Muscle layer of colon (tissue), 2 donors: ENCODE measurements at regions not wholly inside any gene's neighbourhood (a gene's known extent, or its start where the extent isn't known, plus 50 kb on each side); places are given as distances from the start of the nearest gene placed in this dataset.

Source experiments
- H3K27ac ChIP-seq: one replicate; pipeline ENCODE4 v1.7.0; 2013; ENCODE audit warnings: low read depth, mild to moderate bottlenecking, low read length, moderate library complexity
- H3K27me3 ChIP-seq, 2 donors: one replicate each; pipeline ENCODE4 v1.7.0; 2013; ENCODE audit warnings: low read length in 2 of 2, mild to moderate bottlenecking in 2 of 2; ENCODE audit not compliant: insufficient read depth in 2 of 2, control insufficient read depth in 1 of 2
- H3K36me3 ChIP-seq: one replicate; pipeline ENCODE4 v1.7.0; 2013; ENCODE audit warnings: mild to moderate bottlenecking, low read length; ENCODE audit not compliant: insufficient read depth
- H3K4me1 ChIP-seq: one replicate; pipeline ENCODE4 v1.7.0; 2013; ENCODE audit warnings: mild to moderate bottlenecking, low read length; ENCODE audit not compliant: insufficient read depth
- H3K4me3 ChIP-seq, 2 donors: one replicate each; pipeline ENCODE4 v1.7.0; 2013; ENCODE audit warnings: low read length in 2 of 2, low read depth in 1 of 2, mild to moderate bottlenecking in 1 of 2, moderate library complexity in 1 of 2
- H3K9ac ChIP-seq: one replicate; pipeline ENCODE4 v1.7.0; 2013; ENCODE audit warnings: low read length
- H3K9me3 ChIP-seq: one replicate; pipeline ENCODE4 v1.7.0; 2013; ENCODE audit warnings: mild to moderate bottlenecking, low read length
- donor health status: abdominal sarcoma.
- donor health status: Adenocarcinoma of cecum.

GRCh38 chr14:105864116-105864515 is 337.7 kb downstream of the TMEM121 start:
- Histone ChIP-seq H3K9me3 (no peaks in the 10 kb centered on the region), H3K9ac (no peak overlapping the region), H3K4me3 (no peak overlapping the region), H3K36me3 (no peaks in the 10 kb centered on the region), H3K27me3 (no peaks in the 10 kb centered on the region), H3K4me1 (no peaks in the 10 kb centered on the region), H3K27ac (no peak overlapping the region)

GRCh38 chr14:105864651-105865265 is 338.4 kb downstream of the TMEM121 start:
- Histone ChIP-seq H3K27ac (no peak overlapping the region), H3K36me3 (no peaks in the 10 kb centered on the region), H3K4me3 (no peak overlapping the region), H3K9me3 (no peaks in the 10 kb centered on the region), H3K9ac (no peak overlapping the region), H3K4me1 (no peaks in the 10 kb centered on the region), H3K27me3 (no peaks in the 10 kb centered on the region)

DNA sequence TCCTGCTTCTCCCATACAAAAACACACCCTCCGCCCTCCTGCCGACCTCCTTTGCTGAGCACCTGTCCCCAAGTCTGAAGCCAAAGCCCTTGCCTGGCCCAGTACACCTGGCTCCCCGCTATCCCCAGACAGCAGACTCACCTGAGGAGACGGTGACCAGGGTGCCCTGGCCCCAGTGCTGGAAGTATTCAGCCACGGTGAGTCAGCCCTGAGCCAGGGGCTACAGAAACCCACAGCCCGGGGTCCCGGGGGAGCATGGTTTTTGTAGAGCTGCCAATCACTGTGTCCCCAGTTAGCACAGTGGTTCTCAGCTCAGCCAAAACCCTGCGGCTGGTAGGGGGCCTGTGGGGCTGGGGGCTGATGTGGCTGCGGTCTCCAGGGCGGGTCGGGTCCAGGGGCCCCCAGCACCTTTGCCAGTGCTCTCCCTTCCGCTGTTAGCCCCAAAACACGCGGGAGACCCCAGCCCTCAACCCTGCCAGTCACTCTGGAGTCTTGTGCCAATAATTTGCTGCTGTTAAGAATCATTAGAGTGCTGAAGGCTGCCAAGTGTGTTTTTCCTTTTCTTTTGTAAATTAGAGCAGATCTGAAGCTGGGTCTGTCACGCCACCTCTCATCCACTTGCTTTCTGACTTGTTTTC is 339.0 kb downstream of the TMEM121 start:
- H3K9ac ChIP-seq: no peak overlapping the region
- H3K9me3 ChIP-seq: no peaks in the 10 kb centered on the region
- no peaks in the 10 kb centered on the region for H3K36me3 ChIP-seq
- no peak overlapping the region for H3K4me3 ChIP-seq
- H3K4me1 ChIP-seq: no peaks in the 10 kb centered on the region
- no peaks in the 10 kb centered on the region for H3K27me3 ChIP-seq
- no peak overlapping the region for H3K27ac ChIP-seq

- H3K9me3 ChIP-seq: no peaks in the 10 kb centered on the region
Measured at GRCh38 chr14:105865904-105866840, 339.8 kb downstream of the TMEM121 start.

DNA sequence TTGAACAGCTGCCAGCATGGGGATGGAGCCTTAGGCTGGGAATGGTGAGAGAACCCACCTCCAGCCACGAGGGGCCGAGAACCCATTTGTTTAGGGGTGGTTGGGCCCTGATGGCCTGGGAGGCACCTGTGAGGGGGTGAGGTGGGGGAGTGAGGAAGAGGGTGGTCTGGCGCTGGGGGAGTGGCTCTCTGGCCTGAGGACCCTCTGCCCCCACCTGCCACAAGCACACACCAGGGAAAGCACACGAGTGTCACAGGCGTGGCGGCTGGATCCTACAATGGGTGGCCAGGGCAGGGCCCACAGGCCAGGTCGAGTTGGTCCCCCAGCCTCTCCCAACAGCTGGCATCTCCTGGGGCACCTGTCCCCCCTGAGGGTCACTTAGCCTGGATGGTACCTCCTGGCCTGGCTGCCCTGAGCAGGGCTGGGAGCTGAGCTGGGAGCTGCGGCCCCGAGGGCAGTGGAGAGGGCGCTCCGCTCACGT is 340.5 kb downstream of the TMEM121 start:
- no peaks in the 10 kb centered on the region for H3K4me1 ChIP-seq
- H3K9ac ChIP-seq: no peak overlapping the region
- no peak overlapping the region for H3K27ac ChIP-seq
- H3K9me3 ChIP-seq: no peaks in the 10 kb centered on the region
- no peak overlapping the region for H3K4me3 ChIP-seq
- no peaks in the 10 kb centered on the region for H3K27me3 ChIP-seq
- H3K36me3 ChIP-seq: no peaks in the 10 kb centered on the region

More at GRCh38 chr14:105865904-105866840, 339.8 kb downstream of the TMEM121 start:
- H3K27me3 ChIP-seq: no peaks in the 10 kb centered on the region
- no peaks in the 10 kb centered on the region for H3K4me1 ChIP-seq
- no peak overlapping the region for H3K4me3 ChIP-seq
- H3K9ac ChIP-seq: no peak overlapping the region
- H3K36me3 ChIP-seq: no peaks in the 10 kb centered on the region
- no peak overlapping the region for H3K27ac ChIP-seq

DNA sequence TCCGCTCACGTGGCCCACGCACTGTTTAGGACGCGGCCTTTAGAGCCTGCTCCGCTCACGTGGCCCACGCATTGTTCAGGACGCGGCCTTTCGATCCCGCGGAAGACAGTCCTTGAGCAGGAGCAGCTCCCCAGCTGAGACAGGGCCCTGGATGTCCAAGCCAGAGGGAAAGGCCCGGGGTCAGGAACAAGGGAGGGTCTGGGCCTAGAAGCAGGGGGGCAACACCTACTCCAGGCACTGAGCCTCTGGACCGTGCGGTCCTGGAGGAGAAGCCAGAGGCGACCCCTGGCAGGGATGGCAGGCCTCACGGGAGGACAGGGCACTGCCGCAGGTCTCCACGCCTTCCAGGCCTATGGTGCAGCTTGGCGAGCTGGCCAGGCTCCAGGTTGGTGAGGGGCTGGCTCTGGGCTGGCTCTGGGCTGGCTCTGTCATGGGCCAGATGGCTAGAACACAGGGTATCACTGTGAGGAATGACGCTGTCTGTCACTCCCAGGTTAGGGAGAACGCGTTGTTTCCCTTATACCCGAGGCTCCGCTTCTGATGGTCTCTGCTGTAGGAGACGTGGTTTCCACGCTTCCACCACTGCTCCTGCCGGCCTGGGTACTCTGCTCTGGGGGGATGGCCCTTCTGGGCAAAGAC is 341.7 kb downstream of the TMEM121 start:
- H3K27ac ChIP-seq: no peak overlapping the region
- H3K36me3 ChIP-seq: no peaks in the 10 kb centered on the region
- H3K4me1 ChIP-seq: no peaks in the 10 kb centered on the region
- H3K9me3 ChIP-seq: no peaks in the 10 kb centered on the region
- H3K9ac ChIP-seq: no peak overlapping the region
- H3K4me3 ChIP-seq: no peak overlapping the region
- H3K27me3 ChIP-seq: no peaks in the 10 kb centered on the region

GRCh38 chr14:105871590-105871989 is 345.2 kb downstream of the TMEM121 start:
- no peak overlapping the region for H3K27ac ChIP-seq
- H3K9ac ChIP-seq: no peak overlapping the region
- no peaks in the 10 kb centered on the region for H3K4me1 ChIP-seq
- no peak overlapping the region for H3K4me3 ChIP-seq
- no peaks in the 10 kb centered on the region for H3K9me3 ChIP-seq
- H3K27me3 ChIP-seq: no peaks in the 10 kb centered on the region
- no peaks in the 10 kb centered on the region for H3K36me3 ChIP-seq

DNA sequence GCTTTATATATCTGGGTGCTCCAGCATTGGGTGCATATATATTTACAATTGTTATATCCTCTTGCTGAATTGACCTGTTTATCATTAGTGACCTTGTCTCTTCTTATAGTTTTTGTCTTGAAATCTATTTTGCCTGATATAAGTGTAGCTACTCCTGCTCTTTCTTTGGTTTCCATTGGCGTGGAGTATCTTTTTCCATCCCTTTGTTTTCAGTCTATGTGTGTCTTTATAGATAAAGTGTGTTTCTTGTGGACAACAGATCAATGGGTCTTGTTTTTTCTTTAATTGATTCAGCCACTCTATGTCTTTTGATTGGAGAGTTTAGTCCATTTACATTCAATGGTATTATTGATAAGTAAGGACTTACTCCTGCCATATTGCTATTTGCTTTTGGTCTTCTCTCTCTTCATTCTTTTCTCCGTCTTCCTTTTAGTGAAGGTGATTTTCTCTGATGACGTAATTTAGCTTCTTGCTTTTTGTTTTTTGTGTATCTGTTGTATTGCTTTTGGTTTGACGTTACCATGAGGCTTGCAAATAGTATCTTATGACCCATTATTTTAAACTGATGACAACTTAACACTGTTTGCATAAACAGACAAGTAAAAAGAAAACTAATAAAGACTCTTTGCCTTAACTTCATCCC is 347.6 kb downstream of the TMEM121 start:
- no peaks in the 10 kb centered on the region for H3K36me3 ChIP-seq
- no peak overlapping the region for H3K9ac ChIP-seq
- no peaks in the 10 kb centered on the region for H3K9me3 ChIP-seq
- no peaks in the 10 kb centered on the region for H3K4me1 ChIP-seq
- no peak overlapping the region for H3K27ac ChIP-seq
- H3K27me3 ChIP-seq: no peaks in the 10 kb centered on the region
- H3K4me3 ChIP-seq: no peak overlapping the region

GRCh38 chr14:105876158-105876557 is 349.8 kb downstream of the TMEM121 start:
- Histone ChIP-seq H3K9ac (no peak overlapping the region), H3K27me3 (no peaks in the 10 kb centered on the region), H3K36me3 (no peaks in the 10 kb centered on the region)

GRCh38 chr14:105876829-105877228 is 350.4 kb downstream of the TMEM121 start:
- Histone ChIP-seq H3K27me3 (no peaks in the 10 kb centered on the region), H3K4me1 (no peaks in the 10 kb centered on the region), H3K9ac (no peak overlapping the region), H3K4me3 (no peak overlapping the region), H3K36me3 (no peaks in the 10 kb centered on the region), H3K9me3 (no peaks in the 10 kb centered on the region), H3K27ac (no peak overlapping the region)

More at GRCh38 chr14:105876158-105876557, 349.8 kb downstream of the TMEM121 start:
- Histone ChIP-seq H3K4me1 (no peaks in the 10 kb centered on the region), H3K4me3 (no peak overlapping the region), H3K9me3 (no peaks in the 10 kb centered on the region), H3K27ac (no peak overlapping the region)

DNA sequence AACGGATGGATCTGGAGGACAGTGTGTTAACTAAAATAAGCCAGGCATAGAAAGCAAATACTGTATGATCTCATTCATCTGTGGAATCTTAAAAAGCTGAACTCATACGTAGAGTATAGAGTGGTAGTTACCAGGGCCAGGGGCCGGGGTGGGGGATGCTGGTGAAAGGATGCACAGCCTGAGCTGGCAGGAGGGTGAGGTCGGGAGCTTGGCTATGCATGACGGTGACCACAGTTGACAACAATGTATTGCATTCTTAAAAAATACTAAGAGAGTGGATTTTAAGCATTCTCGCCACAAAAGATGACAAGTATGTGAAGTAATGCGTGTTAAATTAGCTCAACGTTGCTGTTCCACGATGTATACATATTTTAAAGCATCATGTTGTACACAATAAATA is 351.3 kb downstream of the TMEM121 start:
- Histone ChIP-seq H3K27ac (no peak overlapping the region), H3K4me1 (no peaks in the 10 kb centered on the region), H3K36me3 (no peaks in the 10 kb centered on the region), H3K9ac (no peak overlapping the region), H3K27me3 (no peaks in the 10 kb centered on the region), H3K9me3 (no peaks in the 10 kb centered on the region), H3K4me3 (no peak overlapping the region)
